GM12891 (cell line): ENCODE measurements at regions not wholly inside any gene's neighbourhood (a gene's known extent, or its start where the extent isn't known, plus 50 kb on each side); places are given as distances from the start of the nearest gene placed in this dataset.

Experiments used
- DNase-seq: peaks from one replicate; pipeline ENCODE4 v3.0.0; 2011; ENCODE audit warnings: low spot score; ENCODE audit not compliant: insufficient read length
- FAIRE-seq: peaks from 2 replicates; lab custom pipeline; 2011; peaks lifted over from hg19 to GRCh38; lab: Jason Lieb, UNC
- PAX5 ChIP-seq: IDR thresholded peaks from 2 replicates; pipeline ENCODE4 v1.6.1; 2011; ENCODE audit warnings: low read length, moderate library complexity, mild to moderate bottlenecking; ENCODE audit not compliant: insufficient read depth, severe bottlenecking
- POLR2A ChIP-seq: IDR thresholded peaks from 2 replicates; pipeline ENCODE4 v1.6.1; 2011; ENCODE audit warnings: low read depth, low read length, control low read depth
- POLR2AphosphoS5 ChIP-seq: IDR thresholded peaks from 2 replicates; pipeline ENCODE4 v1.6.1; 2011; ENCODE audit warnings: low read depth, low read length, control low read depth
- POU2F2 ChIP-seq: IDR thresholded peaks from 2 replicates; pipeline ENCODE4 v1.6.1; 2011; ENCODE audit warnings: low read depth, mild to moderate bottlenecking, control low read depth, low read length, moderate library complexity
- SPI1 ChIP-seq: IDR thresholded peaks from 2 replicates; pipeline ENCODE4 v1.6.1; 2011; ENCODE audit warnings: low read depth, low read length, control low read depth
- TAF1 ChIP-seq: IDR thresholded peaks from 2 replicates; pipeline ENCODE4 v1.6.1; 2011; ENCODE audit warnings: low read depth, low read length, control low read depth

GRCh38 chr5:62964428-62964827, 385.8 kb downstream of the LRRC70 start:
- DNase-seq (no peak), FAIRE-seq (no peak)
- TF ChIP-seq POLR2AphosphoS5 = no peak
- TF ChIP-seq TAF1 = no peak
- TF ChIP-seq PAX5 = no peak
- TF ChIP-seq POLR2A = no peak

- TF ChIP-seq TAF1 = no peak
- TF ChIP-seq POLR2A = no peak
- TF ChIP-seq PAX5 = no peak
- TF ChIP-seq POU2F2 = no peak
- no peak for TF ChIP-seq POLR2AphosphoS5
- no peak for TF ChIP-seq SPI1
- DNase-seq = no peak
- no peak for FAIRE-seq
Measured at GRCh38 chr5:62960781-62961180, 382.2 kb downstream of the LRRC70 start.

- no peak for TF ChIP-seq TAF1
- no peak for TF ChIP-seq POLR2AphosphoS5
- no peak for TF ChIP-seq POU2F2
- no peak for TF ChIP-seq PAX5
- no peak for TF ChIP-seq POLR2A
- TF ChIP-seq SPI1 = no peak
- DNase-seq (no peak), FAIRE-seq (no peak)
Measured at GRCh38 chr5:62956597-62956996, 378.0 kb downstream of the LRRC70 start.

GRCh38 chr5:62954578-62954977, 376.0 kb downstream of the LRRC70 start:
- TF ChIP-seq SPI1 = no peak
- no peak for TF ChIP-seq TAF1
- no peak for TF ChIP-seq POU2F2
- no peak for TF ChIP-seq POLR2A
- TF ChIP-seq POLR2AphosphoS5 = no peak
- no peak for TF ChIP-seq PAX5
- DNase-seq = no peak
- FAIRE-seq = no peak

GRCh38 chr5:62948301-62948700, 369.7 kb downstream of the LRRC70 start:
- FAIRE-seq (no peak), DNase-seq (no peak)
- TF ChIP-seq POU2F2 = no peak
- TF ChIP-seq POLR2A = no peak
- TF ChIP-seq PAX5 = no peak
- TF ChIP-seq SPI1 = no peak
- no peak for TF ChIP-seq TAF1
- TF ChIP-seq POLR2AphosphoS5 = no peak

- TF ChIP-seq PAX5 (no peak), TAF1 (no peak), SPI1 (no peak), POLR2AphosphoS5 (no peak), POLR2A (no peak), POU2F2 (no peak)
- DNase-seq (no peak), FAIRE-seq (no peak)
Measured at GRCh38 chr5:62942384-62942783, 363.8 kb downstream of the LRRC70 start.

GRCh38 chr5:62938927-62939326, 360.3 kb downstream of the LRRC70 start:
- TF ChIP-seq POU2F2 (no peak), POLR2AphosphoS5 (no peak), TAF1 (no peak), POLR2A (no peak), SPI1 (no peak), PAX5 (no peak)
- DNase-seq (no peak), FAIRE-seq (no peak)

GRCh38 chr5:62937661-62938558, 359.3 kb downstream of the LRRC70 start:
- FAIRE-seq (no peak), DNase-seq (no peak)
- no peak for TF ChIP-seq POLR2AphosphoS5
- no peak for TF ChIP-seq PAX5
- TF ChIP-seq TAF1 = no peak
- no peak for TF ChIP-seq POU2F2
- no peak for TF ChIP-seq POLR2A
- TF ChIP-seq SPI1 = no peak

GRCh38 chr5:62935660-62936059, 357.0 kb downstream of the LRRC70 start:
- no peak for FAIRE-seq
- TF ChIP-seq POLR2AphosphoS5 = no peak
- no peak for TF ChIP-seq POU2F2
- no peak for TF ChIP-seq POLR2A
- no peak for TF ChIP-seq PAX5
- no peak for TF ChIP-seq SPI1
- TF ChIP-seq TAF1 = no peak
- DNase-seq = no peak

- no peak for TF ChIP-seq POU2F2
- no peak for DNase-seq
- no peak for FAIRE-seq
Measured at GRCh38 chr5:62934319-62934718, 355.7 kb downstream of the LRRC70 start.
